LHCN-M2 (cell line): ENCODE measurements at regions not wholly inside any gene's neighbourhood (a gene's known extent, or its start where the extent isn't known, plus 50 kb on each side); places are given as distances from the start of the nearest gene placed in this dataset.

ENCODE experiments used
- DNase-seq: peaks from one replicate; pipeline ENCODE4 v3.0.0-alpha.2; 2012; ENCODE audit warnings: low read depth

DNA sequence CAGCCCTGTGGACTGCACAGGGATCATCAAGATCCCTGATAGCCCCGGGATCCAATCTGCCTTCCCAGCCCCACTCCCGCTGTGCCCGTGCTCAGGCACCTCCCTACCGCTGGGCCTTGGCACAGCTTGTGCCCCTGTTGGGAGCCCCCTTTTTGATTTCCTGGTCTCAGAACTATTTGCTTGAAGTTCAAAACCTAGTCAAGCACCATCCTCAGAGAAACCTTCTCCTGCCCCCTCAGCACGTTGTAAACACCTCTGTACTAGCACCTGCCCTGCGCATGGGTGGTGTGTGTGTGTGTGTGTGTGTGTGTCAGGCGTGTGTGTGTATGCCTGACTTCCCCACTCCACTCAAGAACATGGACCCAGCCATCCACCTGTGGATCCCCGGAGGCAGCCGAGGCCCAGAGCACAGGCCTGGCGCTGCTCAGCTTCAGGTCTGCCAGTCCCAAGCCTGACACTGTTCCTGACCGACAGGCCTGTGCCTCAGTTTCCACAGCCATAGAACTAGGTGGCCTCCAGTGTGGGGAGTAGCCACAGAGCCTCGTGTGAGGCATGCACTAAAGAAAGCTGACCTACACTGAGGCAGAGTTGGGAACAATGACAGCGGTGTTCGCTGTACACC lies 65.5 kb downstream of the ADRA2C start:
- DNase-seq = no peak

DNA sequence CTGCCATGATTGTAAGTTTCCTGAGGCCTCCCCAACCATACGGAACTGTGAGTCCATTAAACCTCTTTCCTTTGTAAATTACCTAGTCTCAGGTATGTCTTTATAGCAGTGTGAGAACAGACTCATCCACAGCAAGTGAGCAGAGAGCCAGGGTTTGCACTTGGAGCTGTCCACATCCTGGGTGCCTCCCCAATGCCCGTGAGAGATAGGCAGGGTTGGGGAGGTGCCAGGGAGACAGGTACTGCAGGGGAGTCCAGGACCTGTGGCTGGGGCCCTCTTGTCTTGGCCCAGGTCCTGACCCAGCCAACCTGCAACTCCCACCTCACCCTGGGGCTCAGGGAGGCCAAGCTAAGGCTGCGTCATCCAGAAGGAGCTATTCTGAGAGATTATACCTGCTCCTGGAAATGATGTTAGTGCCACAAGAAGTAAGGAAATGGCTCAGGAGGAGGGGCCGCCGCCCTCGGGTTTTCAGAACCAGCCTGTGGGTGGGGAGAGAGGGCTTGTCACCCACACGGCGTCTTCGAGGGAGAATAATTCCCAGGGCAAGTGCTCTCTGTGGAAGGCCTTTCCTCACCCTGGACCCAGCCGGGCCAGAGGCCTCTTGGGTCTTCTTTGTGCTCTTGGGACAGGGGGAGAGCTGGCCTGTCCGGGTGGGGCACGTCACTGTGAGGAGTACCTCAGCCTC lies 66.5 kb downstream of the ADRA2C start:
- DNase-seq = no peak

DNA sequence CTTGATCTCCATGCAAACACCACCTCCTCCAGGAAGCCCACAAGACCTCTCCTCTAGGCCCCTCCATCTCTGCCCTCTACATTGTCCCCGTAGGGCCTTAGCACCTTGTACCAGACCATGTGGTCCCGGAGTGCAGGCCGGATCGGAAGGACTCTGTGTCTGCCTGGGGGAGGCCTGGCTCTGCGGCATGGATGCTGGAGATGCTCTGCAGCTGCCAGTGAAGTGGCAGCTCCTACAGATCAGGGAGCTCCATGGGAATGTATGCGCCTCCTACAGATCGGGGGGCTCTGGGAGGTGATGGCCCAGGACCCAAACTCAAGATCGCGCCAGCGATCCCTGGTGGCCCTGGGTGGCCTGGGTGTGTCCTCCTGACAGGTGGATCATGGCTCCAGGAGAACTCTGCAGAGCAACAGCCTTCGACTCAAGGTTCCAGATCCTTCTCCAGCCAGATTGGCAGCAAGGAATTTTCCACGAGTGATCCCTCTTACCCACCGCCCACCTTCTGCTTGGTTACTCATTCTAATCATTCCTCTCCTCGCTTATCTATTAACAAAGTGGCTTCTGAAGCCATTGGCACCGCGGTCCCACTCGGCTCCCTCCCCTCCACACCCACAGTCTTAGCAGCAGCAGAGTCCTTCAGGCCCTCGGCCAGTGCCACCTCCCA lies 67.3 kb downstream of the ADRA2C start:
- DNase-seq = no peak

DNA sequence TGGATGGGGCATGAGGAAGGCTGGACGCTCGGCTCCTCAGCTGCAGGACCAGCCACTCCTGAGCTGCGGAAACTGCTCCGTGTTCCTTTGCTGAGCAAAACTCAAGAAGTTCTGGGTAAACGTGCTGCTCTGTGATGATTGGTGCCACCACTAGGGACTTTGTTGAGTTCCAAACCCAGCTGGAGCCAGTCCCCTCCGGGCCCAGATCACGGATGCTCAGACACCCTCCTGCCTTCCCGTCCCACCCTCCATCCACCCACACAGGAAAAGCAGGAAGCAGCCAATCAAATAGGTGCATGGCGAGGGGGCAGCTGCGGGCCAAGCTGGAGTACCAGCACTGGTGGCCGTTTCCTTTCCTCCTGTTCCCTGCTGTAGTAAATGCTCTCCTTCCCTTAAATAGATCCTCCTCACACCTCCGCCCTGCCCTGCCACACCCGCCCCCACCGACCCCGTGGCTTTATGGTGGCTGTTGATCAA lies 68.0 kb downstream of the ADRA2C start:
- DNase-seq = no peak

DNA sequence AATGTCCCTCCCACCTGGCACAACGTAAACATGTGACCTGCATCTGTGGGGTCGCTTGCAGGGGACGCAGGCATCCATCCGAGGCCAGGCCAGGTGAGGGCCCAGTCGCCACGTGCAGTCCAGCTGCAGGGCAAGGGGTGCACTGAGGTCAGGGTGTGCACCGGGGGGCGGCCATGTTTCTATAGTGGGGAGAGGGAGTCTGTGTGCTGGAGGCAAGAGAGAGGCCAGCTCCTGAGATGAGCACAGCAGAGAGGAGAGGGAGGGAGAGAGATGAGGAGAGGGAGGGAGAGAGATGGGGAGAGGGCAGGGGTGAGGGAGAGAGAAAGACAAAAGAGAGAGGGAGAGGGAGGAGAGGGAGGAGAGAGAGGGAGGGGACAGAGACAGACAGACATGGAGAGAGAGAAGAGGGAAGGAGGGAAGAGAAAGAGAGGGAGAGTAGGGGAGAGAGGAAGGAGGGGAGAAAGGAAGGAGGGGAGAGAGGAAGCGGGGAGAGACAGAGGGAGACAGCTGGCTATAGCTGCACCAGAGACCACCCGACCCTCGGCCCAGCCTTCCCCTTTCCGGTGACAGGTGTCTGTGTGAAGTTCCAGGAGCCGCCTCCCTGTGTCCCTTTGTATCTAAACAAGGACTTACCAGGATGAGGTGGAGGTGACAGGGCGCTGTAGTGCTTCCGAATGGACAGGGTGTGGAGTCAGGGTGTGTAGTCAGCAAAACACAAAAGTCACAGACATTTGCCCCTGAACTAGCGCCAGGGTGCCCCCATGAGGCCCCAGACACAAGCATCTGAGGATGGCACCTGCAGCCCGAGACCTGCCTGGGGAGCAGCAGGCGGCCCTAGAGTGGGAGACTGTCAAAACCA lies 68.7 kb downstream of the ADRA2C start:
- DNase-seq = no peak

DNA sequence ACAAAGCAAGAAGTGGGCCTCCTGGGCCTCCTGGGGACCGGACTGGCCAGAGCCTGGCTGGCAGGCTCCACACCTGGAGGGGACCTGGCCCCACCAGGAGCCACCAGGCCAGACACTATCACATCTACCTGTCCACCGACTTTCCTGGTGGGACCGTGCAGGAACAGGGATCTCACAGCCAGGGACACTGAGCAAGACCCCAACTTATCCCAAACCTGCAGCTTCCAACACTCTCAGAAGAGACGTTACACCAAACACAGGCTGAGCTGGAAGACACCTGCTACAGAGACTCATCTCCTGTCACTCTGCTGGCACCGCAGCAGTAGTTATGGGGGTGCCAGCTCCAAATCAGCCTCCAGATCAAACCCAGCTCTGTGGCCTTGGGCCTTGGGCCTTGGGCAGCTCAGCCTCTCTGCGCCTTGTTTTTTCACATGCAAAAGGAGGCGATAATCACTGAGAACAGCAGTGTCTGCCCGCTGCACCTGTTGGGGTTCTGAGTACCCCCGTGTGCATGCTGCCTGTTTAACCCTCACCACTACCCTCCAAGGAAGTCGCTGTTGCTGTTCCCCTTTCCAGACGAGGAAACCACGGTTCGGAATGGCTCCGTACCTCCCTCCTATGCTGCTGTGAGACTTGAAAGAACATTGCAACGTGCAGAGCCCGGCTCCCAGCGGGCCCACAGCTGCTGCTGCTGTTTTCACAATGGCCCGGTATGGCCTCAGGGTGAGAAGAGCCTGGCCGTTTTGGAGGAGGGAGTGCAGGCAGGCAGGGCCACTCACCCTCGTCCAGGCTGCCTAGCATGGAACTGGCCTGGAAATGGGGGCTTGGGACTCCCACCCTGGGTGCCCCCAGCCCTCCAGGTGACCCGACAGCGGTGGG lies 69.6 kb downstream of the ADRA2C start:
- DNase-seq = no peak

DNA sequence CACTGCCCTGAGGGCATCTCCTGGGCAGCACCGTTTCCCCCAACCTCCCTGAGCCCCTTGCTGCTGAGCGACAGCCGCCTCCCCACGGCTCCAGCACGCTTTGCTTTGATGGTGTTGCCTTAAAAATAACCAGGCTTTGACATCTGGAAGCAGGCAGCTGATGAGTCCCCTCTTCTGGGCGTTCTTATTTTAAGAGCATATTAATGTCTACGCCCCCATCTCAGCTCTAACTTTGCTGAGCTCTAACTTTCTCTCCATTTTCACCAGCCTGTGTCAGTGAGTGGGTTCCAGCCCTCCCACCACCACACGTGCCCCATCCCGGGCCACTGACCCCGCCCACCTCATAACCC lies 70.2 kb downstream of the ADRA2C start:
- no peak for DNase-seq

DNA sequence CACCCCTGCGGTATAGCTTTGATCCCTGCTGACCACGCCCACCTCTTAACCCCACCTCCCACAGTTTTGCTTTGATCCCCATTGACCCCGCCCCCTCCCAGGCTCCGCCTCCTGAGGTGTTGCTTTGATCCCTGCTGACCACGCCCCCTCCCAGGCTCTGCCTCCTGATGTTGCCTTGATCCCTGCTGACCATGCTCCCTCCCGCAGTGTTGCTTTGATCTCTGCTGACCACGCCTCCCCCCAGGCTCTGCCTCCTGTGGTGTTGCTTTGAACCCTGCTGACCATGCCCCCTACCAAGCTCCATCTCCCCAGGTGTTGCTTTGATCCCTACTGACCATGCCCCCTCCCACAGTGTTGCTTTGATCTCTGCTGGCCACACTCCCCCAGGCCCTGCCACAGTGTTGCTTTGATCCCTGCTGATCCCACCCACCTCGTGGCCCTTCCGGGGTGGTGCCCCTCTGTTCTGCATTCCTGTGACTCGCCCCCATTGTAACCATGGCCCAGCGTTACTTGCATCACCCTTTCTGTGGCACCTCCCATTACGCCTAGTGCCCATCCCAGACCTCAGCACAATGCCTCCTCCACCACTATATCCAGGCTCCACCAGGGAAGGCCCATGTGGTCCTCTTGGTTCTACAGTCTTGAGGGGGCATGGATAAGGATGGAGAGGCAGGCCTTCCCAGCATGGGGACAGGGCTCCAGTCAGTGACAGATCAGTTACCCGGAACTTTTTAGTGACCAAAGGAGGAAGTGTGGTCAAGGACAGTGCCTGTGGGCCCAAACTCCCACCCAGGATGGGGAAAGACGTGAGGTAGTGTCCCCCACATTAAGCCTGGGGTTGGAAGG lies 70.8 kb downstream of the ADRA2C start:
- no peak for DNase-seq

DNA sequence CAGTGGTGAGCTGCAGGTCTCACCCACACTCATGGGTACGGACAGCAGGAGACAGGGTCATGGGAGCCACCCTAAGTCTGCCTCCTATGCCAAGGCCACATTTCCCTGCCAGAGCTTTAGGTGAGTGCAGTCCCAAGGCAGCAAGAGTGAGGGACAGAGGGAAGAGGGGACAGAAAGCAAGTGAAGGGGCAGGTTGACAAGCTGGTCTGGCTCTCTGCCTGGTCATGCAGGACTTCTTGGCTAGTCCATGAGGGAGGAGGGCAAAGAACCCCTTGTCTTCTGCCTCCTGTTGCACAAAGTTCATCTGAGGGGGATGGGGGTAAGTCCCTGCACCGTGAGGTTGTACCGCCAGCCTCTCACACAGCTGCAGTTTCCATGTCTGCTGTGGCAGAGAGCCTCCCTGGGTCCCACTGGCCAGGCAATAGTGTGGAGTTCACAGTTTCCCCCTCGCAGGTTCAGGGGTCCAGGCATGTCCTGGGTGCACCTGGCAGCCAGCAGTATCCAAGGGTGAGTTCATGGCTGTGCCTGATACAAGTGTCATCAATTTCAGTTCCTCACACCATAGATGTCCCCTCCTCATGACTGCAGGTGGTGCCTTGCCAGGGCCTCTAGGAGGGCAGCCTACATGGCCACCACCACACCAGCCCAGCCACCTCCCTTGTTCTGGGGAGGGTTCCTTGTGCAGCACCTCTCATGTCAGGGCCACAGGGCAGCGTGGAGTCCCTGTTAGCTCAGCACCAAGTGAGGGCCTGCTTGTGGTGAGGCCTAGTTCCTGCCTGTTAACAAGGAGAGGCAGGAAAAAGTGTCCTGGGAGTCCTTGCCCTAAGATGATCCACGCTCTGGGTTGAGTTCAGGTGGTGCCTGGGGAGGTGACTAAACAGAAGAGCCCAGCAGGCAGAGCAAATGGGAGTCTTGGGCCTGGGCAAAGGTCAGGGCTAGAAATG lies 72.5 kb downstream of the ADRA2C start:
- DNase-seq = no peak

DNA sequence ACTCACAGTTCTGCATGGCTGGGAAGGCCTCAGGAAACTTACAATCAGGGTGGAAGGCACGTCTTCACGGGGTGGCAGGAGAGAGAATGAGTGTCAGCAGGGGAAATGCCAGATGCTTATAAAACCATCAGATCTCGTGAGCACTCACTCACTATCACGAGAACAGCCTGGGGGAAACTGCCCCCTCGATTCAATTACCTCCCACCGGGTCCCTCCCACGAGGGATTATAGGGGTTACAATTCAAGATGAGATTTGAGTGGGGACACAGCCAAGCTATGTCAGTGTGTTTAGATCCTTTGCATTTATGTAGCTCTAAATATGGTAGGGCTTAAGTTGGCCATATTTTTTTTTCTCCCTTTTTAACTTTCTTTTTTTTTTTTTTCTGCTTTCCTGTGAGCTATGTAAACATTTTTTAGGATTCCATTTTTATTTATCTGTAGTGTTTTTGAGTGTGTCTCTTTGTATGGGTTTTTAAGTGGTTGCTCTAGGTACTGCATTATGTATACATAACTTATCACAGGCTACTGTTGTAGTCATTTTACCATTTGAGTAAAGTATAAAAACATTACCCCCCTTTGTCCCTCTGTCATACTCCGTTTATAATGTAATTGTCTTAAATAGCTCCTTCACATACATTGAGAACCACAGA lies 79.0 kb downstream of the ADRA2C start:
- no peak for DNase-seq

DNA sequence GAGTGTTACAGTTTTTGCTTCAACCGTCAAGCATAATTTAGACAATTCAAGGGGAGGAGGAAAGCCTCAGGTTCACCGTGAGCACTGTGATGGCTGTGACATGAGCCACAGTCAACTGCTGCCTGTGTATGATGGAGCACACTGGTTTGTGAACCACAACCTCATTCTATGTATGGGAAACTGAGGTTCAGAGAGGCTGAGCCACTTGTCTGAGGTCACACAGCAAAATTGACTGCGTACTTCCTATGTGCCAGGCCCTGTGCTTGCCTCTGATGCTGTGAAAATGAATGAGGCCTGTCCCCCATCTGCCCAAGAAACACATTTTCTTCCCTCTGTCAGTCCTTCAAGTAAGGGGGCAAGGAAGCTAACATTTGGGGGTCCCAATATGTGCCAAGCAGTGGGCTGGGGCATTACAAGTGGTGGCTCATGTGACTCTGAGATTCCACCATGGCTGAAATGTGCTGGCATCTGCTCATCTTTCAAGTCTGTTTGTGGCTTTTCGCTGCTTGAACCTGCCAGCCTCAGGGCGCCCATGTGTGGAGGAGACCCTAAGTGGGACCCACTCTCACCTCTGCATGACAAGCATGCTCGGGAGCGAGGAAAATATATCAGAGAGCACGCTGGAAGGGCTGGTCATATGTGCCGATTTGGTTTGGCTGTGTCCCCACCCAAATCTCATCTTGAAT lies 79.7 kb downstream of the ADRA2C start:
- DNase-seq = no peak

DNA sequence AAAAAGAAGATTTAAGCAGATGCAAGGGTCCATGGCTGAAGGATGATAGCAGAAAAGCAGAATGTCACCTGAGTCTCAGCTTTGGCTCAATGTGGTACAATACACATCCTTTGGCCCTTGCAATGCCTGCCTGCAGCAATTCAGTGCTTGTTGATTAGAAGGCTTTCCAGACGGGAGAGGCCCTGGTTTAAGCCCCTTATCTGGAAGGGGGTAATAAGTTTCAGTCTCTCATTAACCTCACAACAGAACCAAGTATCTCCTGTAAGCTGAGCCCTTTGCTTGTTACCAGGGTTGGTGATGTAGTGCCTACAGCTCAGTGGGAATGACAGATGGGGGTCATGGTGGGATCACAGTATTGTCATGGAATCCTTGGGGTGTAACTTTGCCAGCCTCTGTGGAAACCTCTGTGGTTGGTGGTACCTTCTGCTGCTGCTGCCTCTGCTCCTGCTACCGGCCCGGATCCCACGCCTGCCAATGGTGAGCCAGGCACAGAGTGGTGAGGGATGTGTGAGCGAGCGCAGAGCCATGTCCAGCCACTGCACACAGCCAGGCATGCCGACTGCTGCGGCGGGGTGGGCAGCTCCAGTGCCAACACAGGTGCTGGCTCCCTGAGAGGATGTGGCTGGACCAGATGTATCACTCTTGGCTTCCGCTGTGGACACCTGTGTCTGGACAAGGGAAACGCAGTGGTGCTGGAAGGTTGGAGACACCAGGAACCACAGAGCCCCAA lies 81.2 kb downstream of the ADRA2C start:
- DNase-seq = no peak

DNA sequence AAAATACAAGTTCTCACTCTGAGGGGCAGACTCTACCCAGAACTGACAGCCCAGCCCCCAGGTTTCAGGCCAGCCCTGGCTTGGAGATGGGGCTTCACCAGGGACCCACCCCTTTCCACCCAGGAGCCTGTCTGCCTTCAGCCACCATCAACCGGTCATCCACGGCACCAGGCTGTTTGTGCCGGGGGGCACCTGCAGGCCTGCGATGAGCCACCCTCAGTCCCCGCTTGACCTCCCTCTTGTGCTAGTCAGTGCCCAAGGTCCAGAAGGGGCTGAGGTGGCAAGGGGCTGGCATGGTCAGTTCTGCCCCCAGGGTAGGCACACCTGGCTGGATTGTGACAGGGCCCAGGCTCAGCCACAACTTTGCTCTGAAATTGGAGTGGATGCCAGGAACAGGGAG lies 82.1 kb downstream of the ADRA2C start:
- DNase-seq = no peak

DNA sequence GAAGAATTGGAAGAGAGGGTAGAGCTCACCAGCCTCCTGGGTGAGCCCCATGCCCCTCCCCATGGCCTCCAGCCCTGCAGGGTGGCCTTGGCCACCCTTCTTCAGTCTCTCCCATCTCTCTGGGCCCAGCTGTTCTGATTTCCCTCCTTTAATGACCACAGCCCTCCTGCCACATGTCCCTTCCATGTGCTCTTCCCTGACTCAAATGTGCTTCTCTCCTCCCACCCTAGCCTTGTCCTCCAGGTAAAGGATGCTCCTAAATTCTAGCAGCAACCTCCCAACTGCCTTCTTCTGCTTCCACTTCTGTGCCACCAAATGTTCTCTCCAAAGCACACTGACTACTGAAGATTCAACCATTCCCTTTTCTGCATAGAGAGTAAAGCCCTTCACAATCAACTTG lies 83.0 kb downstream of the ADRA2C start:
- no peak for DNase-seq

DNA sequence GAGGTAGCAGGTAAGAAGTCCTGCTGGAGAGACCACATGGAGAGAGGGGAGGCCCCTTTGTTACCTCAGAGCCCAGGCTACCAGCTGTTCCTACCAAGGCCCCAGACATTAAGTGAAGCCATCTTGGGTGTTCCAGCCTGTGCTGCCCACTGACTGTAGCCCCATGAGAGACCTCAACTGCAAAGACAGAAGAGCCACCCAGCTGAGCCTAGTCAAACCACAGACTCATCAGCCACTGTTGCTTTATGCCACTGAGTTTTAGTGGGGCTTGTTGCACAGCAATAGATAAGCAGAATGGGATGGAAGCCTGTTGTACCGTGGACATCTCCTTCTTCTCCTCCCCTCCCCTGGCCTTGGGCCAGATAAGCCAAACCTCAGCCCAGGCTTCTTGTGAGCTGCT lies 83.9 kb downstream of the ADRA2C start:
- DNase-seq = no peak

DNA sequence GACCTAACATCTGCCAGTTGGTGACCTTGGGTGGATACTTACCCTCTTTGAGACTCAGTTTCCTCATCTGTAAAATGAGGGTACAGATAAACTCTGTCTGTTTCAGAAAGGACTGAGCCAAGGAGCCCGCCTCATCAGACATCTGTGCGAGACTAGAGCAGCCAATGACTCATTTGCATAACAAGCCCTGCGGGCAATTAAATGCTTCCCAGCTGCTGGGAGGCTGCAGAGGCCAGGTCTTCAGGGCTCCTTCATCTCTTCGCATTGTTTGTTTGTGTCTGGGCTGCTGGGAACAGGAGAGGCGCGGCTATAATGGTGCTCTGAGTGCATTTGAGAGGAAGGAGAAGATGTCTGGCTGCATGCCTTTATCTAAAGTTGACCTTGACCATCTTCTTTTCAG lies 85.0 kb downstream of the ADRA2C start:
- peak; percentile 13 for DNase-seq

DNA sequence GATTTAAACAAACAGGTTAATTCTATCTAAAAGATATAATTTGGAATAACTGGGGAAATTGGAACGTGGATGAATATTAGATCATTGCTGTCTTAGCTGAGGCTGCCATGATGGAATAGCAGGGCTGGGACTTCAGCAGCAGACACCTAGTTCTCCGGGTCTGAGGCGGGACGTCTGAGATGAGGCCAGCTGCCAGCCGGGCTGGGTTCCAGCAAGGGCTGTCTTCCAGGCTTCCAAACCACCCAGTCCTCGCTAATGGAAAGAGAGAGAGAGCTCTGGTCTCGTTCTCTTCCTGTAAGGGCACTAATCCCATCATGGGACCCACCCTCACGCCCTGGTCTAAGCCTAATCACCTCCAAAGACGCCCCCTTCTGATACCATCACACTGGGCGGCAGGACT lies 85.7 kb downstream of the ADRA2C start:
- no peak for DNase-seq
